WI38 (cell line): ENCODE measurements at regions not wholly inside any gene's neighbourhood (a gene's known extent, or its start where the extent isn't known, plus 50 kb on each side); places are given as distances from the start of the nearest gene placed in this dataset.

Experiments used
- H3K4me3 ChIP-seq: 2 replicates; pipeline ENCODE4 v1.5.1; 2011; ENCODE audit warnings: low read depth, mild to moderate bottlenecking, control low read depth, low read length
- CTCF ChIP-seq: IDR thresholded peaks from 2 replicates; pipeline ENCODE4 v1.5.1; 2012; ENCODE audit warnings: low read depth, mild to moderate bottlenecking, control low read depth, low read length

- TF ChIP-seq CTCF, result no peak
- H3K4me3 ChIP-seq, result no peak overlapping the region
Observed at GRCh38 chr1:243916160-243916559, 66.1 kb upstream of the AKT3 start.

- no peak overlapping the region for H3K4me3 ChIP-seq
- TF ChIP-seq CTCF, result no peak
Observed at GRCh38 chr1:243912347-243912746, 62.3 kb upstream of the AKT3 start.

DNA sequence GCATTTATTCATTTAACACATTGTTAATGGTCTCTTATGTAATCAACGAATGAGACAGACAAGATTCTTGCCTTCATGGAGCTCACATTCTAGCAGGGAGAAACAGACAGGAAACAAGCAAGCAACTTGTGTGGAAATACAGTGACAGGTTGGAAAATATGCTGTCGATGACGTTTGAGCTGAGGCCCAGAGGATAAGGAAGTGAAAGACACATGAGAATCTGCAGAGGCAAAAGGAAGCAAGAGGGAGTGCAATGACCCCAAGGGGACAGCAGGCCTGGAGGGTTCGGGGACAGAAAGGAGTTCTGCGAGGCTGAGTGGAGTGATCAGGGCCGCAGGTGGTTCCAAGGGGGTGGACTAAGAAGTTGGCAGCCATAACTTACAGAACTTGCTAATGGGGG lies 60.6 kb upstream of the AKT3 start:
- no peak for TF ChIP-seq CTCF
- no peak overlapping the region for H3K4me3 ChIP-seq

- H3K4me3 ChIP-seq, result no peak overlapping the region
- no peak for TF ChIP-seq CTCF
Observed at GRCh38 chr1:243903895-243904294, 53.9 kb upstream of the AKT3 start.

GRCh38 chr1:243903041-243903440 lies 53.0 kb upstream of the AKT3 start:
- no peak for TF ChIP-seq CTCF
- H3K4me3 ChIP-seq, result no peak overlapping the region

- TF ChIP-seq CTCF, result no peak
- H3K4me3 ChIP-seq, result no peak overlapping the region
Observed at GRCh38 chr1:243902100-243902499, 52.1 kb upstream of the AKT3 start.
